GM18505 (cell line): ENCODE measurements at regions not wholly inside any gene's neighbourhood (a gene's known extent, or its start where the extent isn't known, plus 50 kb on each side); places are given as distances from the start of the nearest gene placed in this dataset.

Source experiments
- ATAC-seq: cut with Tn5 transposase; IDR thresholded peaks from one replicate; pipeline ENCODE4 v1.9.1; 2021; ENCODE audit not compliant: unreplicated experiment
- POLR2A ChIP-seq: IDR thresholded peaks from 4 replicates; pipeline ENCODE4 v1.6.1; 2011; ENCODE audit warnings: borderline replicate concordance; ENCODE audit not compliant: insufficient read depth, insufficient read length; ENCODE audit errors: extremely low read depth

- ATAC-seq: no peak
- TF ChIP-seq POLR2A: no peak
Observed at GRCh38 chr7:25831831-25832411, 320.1 kb upstream of the NFE2L3 start.

GRCh38 chr7:25832456-25832855, 319.5 kb upstream of the NFE2L3 start:
- ATAC-seq: no peak

GRCh38 chr7:25832929-25833328, 319.1 kb upstream of the NFE2L3 start:
- ATAC-seq: no peak
- TF ChIP-seq POLR2A: no peak

More at GRCh38 chr7:25832456-25832855, 319.5 kb upstream of the NFE2L3 start:
- no peak for TF ChIP-seq POLR2A

- no peak for ATAC-seq
- TF ChIP-seq POLR2A: no peak
Observed at GRCh38 chr7:25834050-25834449, 317.9 kb upstream of the NFE2L3 start.

- no peak for ATAC-seq
- TF ChIP-seq POLR2A: no peak
Observed at GRCh38 chr7:25835197-25835596, 316.8 kb upstream of the NFE2L3 start.

- TF ChIP-seq POLR2A: no peak
- ATAC-seq: no peak
Observed at GRCh38 chr7:25839084-25839769, 312.8 kb upstream of the NFE2L3 start.

GRCh38 chr7:25840209-25840792, 311.7 kb upstream of the NFE2L3 start:
- ATAC-seq: no peak
- TF ChIP-seq POLR2A: no peak

- TF ChIP-seq POLR2A: no peak
- no peak for ATAC-seq
Observed at GRCh38 chr7:25841575-25841974, 310.4 kb upstream of the NFE2L3 start.

GRCh38 chr7:25842201-25842733, 309.7 kb upstream of the NFE2L3 start:
- no peak for ATAC-seq
- TF ChIP-seq POLR2A: no peak

GRCh38 chr7:25843467-25843866, 308.5 kb upstream of the NFE2L3 start:
- TF ChIP-seq POLR2A: no peak
- ATAC-seq: no peak

- no peak for ATAC-seq
- no peak for TF ChIP-seq POLR2A
Observed at GRCh38 chr7:25844102-25844870, 307.7 kb upstream of the NFE2L3 start.

- ATAC-seq: no peak
Observed at GRCh38 chr7:25845464-25845863, 306.5 kb upstream of the NFE2L3 start.

GRCh38 chr7:25846722-25847121, 305.3 kb upstream of the NFE2L3 start:
- TF ChIP-seq POLR2A: no peak
- ATAC-seq: no peak

More at GRCh38 chr7:25845464-25845863, 306.5 kb upstream of the NFE2L3 start:
- TF ChIP-seq POLR2A: no peak
